ENCODE measurements at regions not wholly inside any gene's neighbourhood (a gene's known extent, or its start where the extent isn't known, plus 50 kb on each side); places are given as distances from the start of the nearest gene placed in this dataset.

DNA sequence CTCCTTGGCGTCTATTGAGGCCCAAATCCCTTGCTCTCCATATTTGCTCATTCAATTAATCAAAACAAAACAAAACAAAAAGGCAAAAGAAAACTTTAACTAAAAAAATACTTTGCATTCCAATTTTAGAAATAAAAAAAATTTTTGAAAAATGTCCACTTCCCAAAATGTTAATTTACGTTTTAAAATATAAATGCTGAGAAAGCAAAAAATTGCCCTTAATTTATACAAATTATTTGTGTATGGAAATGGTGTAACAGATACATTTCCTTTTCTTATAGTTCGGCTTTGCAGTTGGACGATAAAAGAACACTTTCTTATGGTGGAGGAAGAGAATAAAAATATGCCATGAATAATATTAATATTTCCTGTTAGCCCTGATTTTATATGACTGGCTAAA is 652.8 kb upstream of the PFKP start:
- Histone ChIP-seq H3K4me1 (no peaks in the 10 kb centered on the region), H3K27me3 (no peaks in the 10 kb centered on the region), H3K27ac (no peak overlapping the region), H3K9me3 (no peaks in the 10 kb centered on the region), H3K4me3 (no peak overlapping the region), H3K36me3 (no peaks in the 10 kb centered on the region)
- WGBS: 89% methylated on average over 4 of the region's 4 CpGs
- no peak for DNase-seq (ENCODE audit: low spot score in 2 of 2)
- TF ChIP-seq POLR2A (IDR thresholded peaks at IDR 0.05) (no peak), POLR2AphosphoS5 (IDR thresholded peaks at IDR 0.05) (no peak), CTCF (IDR thresholded peaks at IDR 0.05) (no peak), EP300 (IDR thresholded peaks at IDR 0.05) (no peak)

GRCh38 chr10:2414039-2414438 is 653.3 kb upstream of the PFKP start:
- Histone ChIP-seq H3K4me1 (no peaks in the 10 kb centered on the region), H3K9me3 (no peaks in the 10 kb centered on the region), H3K4me3 (no peak overlapping the region), H3K36me3 (no peaks in the 10 kb centered on the region), H3K27ac (no peak overlapping the region), H3K27me3 (no peaks in the 10 kb centered on the region)
- TF ChIP-seq EP300 (IDR thresholded peaks at IDR 0.05) (no peak), CTCF (IDR thresholded peaks at IDR 0.05) (no peak), POLR2AphosphoS5 (IDR thresholded peaks at IDR 0.05) (no peak), POLR2A (IDR thresholded peaks at IDR 0.05) (no peak)
- DNase-seq (ENCODE audit: low spot score in 2 of 2): no peak
- WGBS: 75% methylated on average over 8 of the region's 8 CpGs

GRCh38 chr10:2410049-2410448 is 657.3 kb upstream of the PFKP start:
- TF ChIP-seq CTCF (IDR thresholded peaks at IDR 0.05) (no peak), POLR2A (IDR thresholded peaks at IDR 0.05) (no peak), POLR2AphosphoS5 (IDR thresholded peaks at IDR 0.05) (no peak), EP300 (IDR thresholded peaks at IDR 0.05) (no peak)
- no peaks in the 10 kb centered on the region for H3K9me3 ChIP-seq
- no peak for DNase-seq (ENCODE audit: low spot score in 2 of 2)
- H3K36me3 ChIP-seq: no peaks in the 10 kb centered on the region
- H3K4me3 ChIP-seq: no peak overlapping the region
- H3K27me3 ChIP-seq: no peaks in the 10 kb centered on the region
- 82% methylated on average over 4 of the region's 4 CpGs for WGBS
- H3K27ac ChIP-seq: no peak overlapping the region
- H3K4me1 ChIP-seq: no peaks in the 10 kb centered on the region

DNA sequence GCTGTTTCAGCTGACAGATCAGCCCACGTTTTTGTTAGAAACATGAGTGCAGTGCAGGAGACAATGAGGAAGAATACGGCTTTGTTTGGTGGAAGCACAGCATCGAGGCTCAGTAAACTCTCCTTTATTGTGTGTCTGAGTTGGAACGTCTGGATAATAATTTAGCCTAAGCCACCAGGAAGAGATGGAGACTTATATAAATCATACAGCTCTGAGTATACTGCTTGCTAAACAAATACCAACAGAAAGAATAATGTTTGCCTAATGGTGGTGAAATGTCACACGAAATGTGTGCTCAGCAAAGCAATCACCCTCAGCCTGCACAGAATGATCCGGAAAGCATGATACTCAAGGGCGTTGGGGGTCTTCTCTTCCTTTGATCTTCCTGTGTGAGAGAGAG is 664.1 kb upstream of the ADARB2 start:
- 65% methylated on average over 7 of the region's 7 CpGs for WGBS
- H3K9me3 ChIP-seq: no peaks in the 10 kb centered on the region

DNA sequence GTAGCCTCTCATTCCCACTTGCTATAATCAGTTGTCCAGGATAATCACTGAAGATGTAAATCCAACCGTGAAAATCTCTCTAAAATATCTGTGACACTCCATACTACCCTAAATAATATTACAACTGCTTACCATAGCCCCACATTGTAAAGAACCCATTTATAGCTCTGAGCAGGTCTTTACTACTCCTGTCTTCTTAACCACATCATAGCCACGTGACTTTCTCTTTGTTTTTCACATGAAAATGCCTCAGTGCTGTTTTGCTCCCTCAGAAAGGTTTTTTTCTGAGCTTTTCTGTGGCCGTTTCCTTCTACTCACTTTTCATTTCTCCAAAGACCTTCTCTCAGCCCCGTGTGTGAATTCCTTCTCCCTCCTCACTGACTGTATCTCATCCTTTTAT is 662.2 kb upstream of the ADARB2 start:
- H3K4me3 ChIP-seq: no peak overlapping the region
- H3K4me1 ChIP-seq: no peaks in the 10 kb centered on the region
- 76% methylated on average over 4 of the region's 4 CpGs for WGBS
- TF ChIP-seq CTCF (IDR thresholded peaks at IDR 0.05) (no peak), POLR2AphosphoS5 (IDR thresholded peaks at IDR 0.05) (no peak), POLR2A (IDR thresholded peaks at IDR 0.05) (no peak), EP300 (IDR thresholded peaks at IDR 0.05) (no peak)
- H3K9me3 ChIP-seq: no peaks in the 10 kb centered on the region
- H3K36me3 ChIP-seq: no peaks in the 10 kb centered on the region
- H3K27ac ChIP-seq: no peak overlapping the region
- DNase-seq (ENCODE audit: low spot score in 2 of 2): no peak
- H3K27me3 ChIP-seq: no peaks in the 10 kb centered on the region

More for the DNA sequence above, 664.1 kb upstream of the ADARB2 start:
- TF ChIP-seq CTCF (IDR thresholded peaks at IDR 0.05) (no peak), EP300 (IDR thresholded peaks at IDR 0.05) (no peak), POLR2A (IDR thresholded peaks at IDR 0.05) (no peak), POLR2AphosphoS5 (IDR thresholded peaks at IDR 0.05) (no peak)
- Histone ChIP-seq H3K4me1 (no peaks in the 10 kb centered on the region), H3K27ac (no peak overlapping the region), H3K36me3 (no peaks in the 10 kb centered on the region), H3K27me3 (no peaks in the 10 kb centered on the region), H3K4me3 (no peak overlapping the region)
- DNase-seq (ENCODE audit: low spot score in 2 of 2): no peak

All from suprapubic skin (tissue), 4 donors.